H1 (cell line): ENCODE measurements at regions not wholly inside any gene's neighbourhood (a gene's known extent, or its start where the extent isn't known, plus 50 kb on each side); places are given as distances from the start of the nearest gene placed in this dataset.

ENCODE experiments used
- CTCF ChIA-PET: fragments of 300-600 bp; sonication (Branson Sonifier 250); formaldehyde crosslinking; loops from one replicate; lab custom pipeline; 2021; ENCODE audit not compliant: partially characterized antibody; lab: Charles Lee
- POLR2A ChIA-PET: fragments of 300-600 bp; sonication (Branson Sonifier 250); formaldehyde crosslinking; loops from one replicate; lab custom pipeline; 2021; ENCODE audit warnings: inconsistent platforms; ENCODE audit not compliant: partially characterized antibody; lab: Charles Lee
- DNase-seq, 2 experiments: peaks; one replicate each; pipeline versions ENCODE4 v3.0.0 to v3.0.0-alpha.2; 2010 to 2022; ENCODE audit warnings: low spot score in 2 of 2, low read depth in 1 of 2, mixed read lengths in 1 of 2
- FAIRE-seq: peaks from 2 replicates; lab custom pipeline; 2011; peaks lifted over from hg19 to GRCh38; lab: Jason Lieb, UNC
- H2AFZ ChIP-seq: 2 replicates; pipeline ENCODE4 v1.8.1; 2012; ENCODE audit warnings: low read length, inconsistent platforms
- H2AK5ac ChIP-seq: 2 replicates; pipeline ENCODE4 v1.6.1; 2013; ENCODE audit warnings: low read depth, low read length
- H2BK120ac ChIP-seq: replicated peaks from 2 replicates; pipeline ENCODE3; 2013; ENCODE audit warnings: low read depth, low read length, inconsistent platforms
- H2BK12ac ChIP-seq: 2 replicates; pipeline ENCODE4 v1.6.1; 2013; ENCODE audit warnings: low read depth, low read length
- H2BK15ac ChIP-seq: 2 replicates; pipeline ENCODE4 v1.6.1; 2013; ENCODE audit warnings: low read length
- H2BK20ac ChIP-seq: 2 replicates; pipeline ENCODE4 v1.6.1; 2013; ENCODE audit warnings: low read length
- H2BK5ac ChIP-seq: 2 replicates; pipeline ENCODE4 v1.6.1; 2013; ENCODE audit warnings: low read depth, low read length
- H3K14ac ChIP-seq: 2 replicates; pipeline ENCODE4 v1.6.1; 2013; ENCODE audit warnings: inconsistent platforms; ENCODE audit not compliant: insufficient read length
- H3K18ac ChIP-seq: 2 replicates; pipeline ENCODE4 v1.6.1; 2013; ENCODE audit warnings: low read length; ENCODE audit errors: extremely low read depth
- H3K23ac ChIP-seq: 2 replicates; pipeline ENCODE4 v1.6.1; 2013; ENCODE audit warnings: inconsistent platforms; ENCODE audit not compliant: insufficient read length
- H3K23me2 ChIP-seq: 2 replicates; pipeline ENCODE4 v1.6.1; 2013; ENCODE audit warnings: low read depth, low read length
- H3K27ac ChIP-seq: 2 replicates; pipeline ENCODE4 v1.6.1; 2011; ENCODE audit warnings: low read depth, low read length, inconsistent platforms
- H3K27me3 ChIP-seq, 4 experiments: replicated peaks in 1 of 4; 1 replicate in 1 of 4; 2 replicates in 3 of 4; pipeline versions ENCODE4 v1.6.1 to v1.8.1; 2011 to 2013; ENCODE audit warnings: low read length in 3 of 4, mild to moderate bottlenecking in 3 of 4, inconsistent platforms in 2 of 4, mixed read lengths in 2 of 4, moderate library complexity in 1 of 4; ENCODE audit not compliant: control insufficient read depth in 3 of 4, insufficient read depth in 3 of 4; ENCODE audit errors: extremely low read depth in 1 of 4
- H3K36me3 ChIP-seq, 4 experiments: 2 replicates each; pipeline versions ENCODE4 v1.6.1 to v1.8.1; 2011 to 2013; ENCODE audit warnings: mild to moderate bottlenecking in 4 of 4, low read length in 3 of 4, moderate library complexity in 2 of 4, control low read depth in 1 of 4, inconsistent platforms in 1 of 4; ENCODE audit not compliant: insufficient read depth in 4 of 4, control insufficient read depth in 2 of 4
- H3K4ac ChIP-seq: replicated peaks from 2 replicates; pipeline ENCODE3; 2013; ENCODE audit warnings: low read length, low read depth, mixed read lengths, inconsistent platforms; ENCODE audit not compliant: insufficient read length
- H3K4me1 ChIP-seq, 4 experiments: replicated peaks in 1 of 4; 1 replicate in 1 of 4; 2 replicates in 3 of 4; pipeline versions ENCODE4 v1.6.1 to v1.8.1; 2011 to 2013; ENCODE audit warnings: low read length in 3 of 4, inconsistent platforms in 2 of 4, mixed read lengths in 1 of 4; ENCODE audit not compliant: insufficient read depth in 4 of 4, control insufficient read depth in 3 of 4
- H3K4me2 ChIP-seq, 2 experiments: 2 replicates each; pipeline versions ENCODE4 v1.6.1 to v1.8.1; 2011 to 2013; ENCODE audit warnings: low read depth in 2 of 2, low read length in 2 of 2, control low read depth in 1 of 2, inconsistent platforms in 1 of 2, mild to moderate bottlenecking in 1 of 2; ENCODE audit not compliant: insufficient read depth in 1 of 2
- H3K4me3 ChIP-seq, 4 experiments: fragments of 200-600, 300-600 bp in 1 of 4; sonication (generic), shearing (Covaris generic), sonication (Bioruptor Twin) in 1 of 4; 2 replicates each; pipeline versions ENCODE4 v1.5.1 to v1.8.1; 2011 to 2016; ENCODE audit warnings: low read length in 4 of 4, low read depth in 3 of 4, control low read depth in 2 of 4, inconsistent platforms in 2 of 4, mild to moderate bottlenecking in 2 of 4, mixed read lengths in 1 of 4, moderate library complexity in 1 of 4; ENCODE audit not compliant: insufficient read depth in 2 of 4; ENCODE audit errors: extremely low read depth in 1 of 4
- H3K56ac ChIP-seq: replicated peaks from 2 replicates; pipeline ENCODE3; 2013; ENCODE audit warnings: low read depth, mild to moderate bottlenecking, mixed read lengths, low read length, inconsistent platforms; ENCODE audit not compliant: insufficient read length
- H3K79me1 ChIP-seq: 2 replicates; pipeline ENCODE4 v1.6.1; 2013; ENCODE audit warnings: low read depth, low read length, control low read depth
- H3K79me2 ChIP-seq, 2 experiments: 2 replicates each; pipeline versions ENCODE4 v1.6.1 to v1.8.1; 2012 to 2013; ENCODE audit warnings: low read length in 2 of 2, mild to moderate bottlenecking in 2 of 2, inconsistent platforms in 1 of 2; ENCODE audit not compliant: insufficient read depth in 2 of 2, control insufficient read depth in 1 of 2
- H3K9ac ChIP-seq, 4 experiments: replicated peaks in 1 of 4; 1 replicate in 1 of 4; 2 replicates in 3 of 4; pipeline versions ENCODE4 v1.6.1 to v1.8.1; 2011 to 2013; ENCODE audit warnings: low read depth in 3 of 4, low read length in 3 of 4, control low read depth in 2 of 4, mild to moderate bottlenecking in 2 of 4, moderate library complexity in 2 of 4, inconsistent platforms in 1 of 4; ENCODE audit errors: extremely low read depth in 1 of 4
- H3K9me3 ChIP-seq, 2 experiments: 2 replicates each; pipeline versions ENCODE4 v1.6.1 to v1.8.1; 2012 to 2013; ENCODE audit warnings: mild to moderate bottlenecking in 2 of 2, moderate library complexity in 2 of 2, control low read depth in 1 of 2, inconsistent platforms in 1 of 2, low read depth in 1 of 2, low read length in 1 of 2, mixed read lengths in 1 of 2; ENCODE audit not compliant: insufficient read depth in 2 of 2
- H4K20me1 ChIP-seq, 2 experiments: replicated peaks in 1 of 2; 2 replicates each; pipeline versions ENCODE3 to v1.8.1; 2011 to 2013; ENCODE audit warnings: inconsistent platforms in 2 of 2, low read length in 2 of 2, mild to moderate bottlenecking in 1 of 2; ENCODE audit not compliant: insufficient read depth in 2 of 2, control insufficient read depth in 1 of 2
- H4K5ac ChIP-seq: 2 replicates; pipeline ENCODE4 v1.6.1; 2013; ENCODE audit warnings: low read length, low read depth, mixed read lengths, inconsistent platforms; ENCODE audit not compliant: insufficient read length
- H4K8ac ChIP-seq: 2 replicates; pipeline ENCODE4 v1.8.0; 2013; ENCODE audit warnings: mild to moderate bottlenecking, moderate library complexity, low read length, inconsistent platforms; ENCODE audit not compliant: insufficient read depth; ENCODE audit errors: extremely low read depth
- H4K91ac ChIP-seq: replicated peaks from 2 replicates; pipeline ENCODE3; 2013; ENCODE audit warnings: low read length, mixed read lengths, inconsistent platforms; ENCODE audit not compliant: insufficient read length
- ATF2 ChIP-seq: IDR thresholded peaks from 2 replicates; pipeline ENCODE4 v1.6.1; 2012; ENCODE audit warnings: low read length, inconsistent platforms
- YY1 ChIP-seq: IDR thresholded peaks from 2 replicates; pipeline ENCODE4 v1.6.1; 2011; ENCODE audit warnings: low read depth, mild to moderate bottlenecking, low read length
- WGBS, 2 experiments: shearing (Covaris generic) in 1 of 2; methylation state at CpG; one replicate each; pipeline versions ENCODE4 v1.1.6 to v1.1.7; 2013 to 2015; ENCODE audit warnings: low lambda C conversion rate in 2 of 2, mixed read lengths in 2 of 2, inconsistent platforms in 1 of 2, low coverage in 1 of 2, missing lambda C conversion rate in 1 of 2; ENCODE audit not compliant: insufficient replicate concordance in 2 of 2, insufficient coverage in 1 of 2, insufficient read length in 1 of 2; ENCODE audit errors: extremely low coverage in 1 of 2, missing lambda C conversion rate in 1 of 2; 5-methylcytosine and 5-hydroxymethylcytosine counted together

GRCh38 chr5:106080535-106080934, 1590.2 kb downstream of the EFNA5 start:
- FAIRE-seq: no peak
- no peak overlapping the region for H3K27ac ChIP-seq
- H3K56ac ChIP-seq: no peak overlapping the region
- WGBS, 2 experiments: 100% methylated on average over 1 of the region's 1 CpG; no CpG with 5 or more reads in 1 of the 2 experiments
- H3K18ac ChIP-seq: no peak overlapping the region
- H2BK120ac ChIP-seq: no peak overlapping the region
- no peak overlapping the region for H3K9ac ChIP-seq
- no peak overlapping the region for H2BK20ac ChIP-seq
- no peaks in the 10 kb centered on the region for H3K36me3 ChIP-seq
- no peaks in the 10 kb centered on the region for H3K27me3 ChIP-seq
- H2AK5ac ChIP-seq: no peak overlapping the region
- no peak overlapping the region for H4K5ac ChIP-seq
- no peak overlapping the region for H3K23ac ChIP-seq
- ChIA-PET CTCF (no interaction called here), POLR2A (no interaction called here)
- H2BK5ac ChIP-seq: no peak overlapping the region
- H2BK15ac ChIP-seq: no peak overlapping the region
- no peaks in the 10 kb centered on the region for H3K23me2 ChIP-seq
- H3K79me2 ChIP-seq: no peaks in the 10 kb centered on the region
- no peaks in the 10 kb centered on the region for H3K9me3 ChIP-seq
- no peak overlapping the region for H2BK12ac ChIP-seq
- H4K91ac ChIP-seq: no peak overlapping the region
- DNase-seq: no peak
- no peak overlapping the region for H4K8ac ChIP-seq
- no peak overlapping the region for H3K4me3 ChIP-seq
- H3K4ac ChIP-seq: no peak overlapping the region
- no peaks in the 10 kb centered on the region for H3K79me1 ChIP-seq
- peaks cover 1 to 17% (median 4%) of the 10 kb centered on the region in 4 experiments; a peak in 5 of 7 replicates for H3K4me1 ChIP-seq
- no peak overlapping the region for H3K14ac ChIP-seq
- no peak overlapping the region for H2AFZ ChIP-seq
- H4K20me1 ChIP-seq: no peaks in the 10 kb centered on the region
- H3K4me2 ChIP-seq: no peak overlapping the region
- TF ChIP-seq YY1: no peak
- TF ChIP-seq ATF2: no peak
